Fibroblast of villous mesenchyme (primary cell): ENCODE measurements at regions not wholly inside any gene's neighbourhood (a gene's known extent, or its start where the extent isn't known, plus 50 kb on each side); places are given as distances from the start of the nearest gene placed in this dataset.

Source experiments
- DNase-seq: peaks from one replicate; pipeline ENCODE4 v3.0.0-alpha.2; 2010; ENCODE audit warnings: low read depth
- H3K4me3 ChIP-seq: 2 replicates; pipeline ENCODE4 v1.5.1; 2011; ENCODE audit warnings: low read depth, mild to moderate bottlenecking, low read length
- CTCF ChIP-seq: IDR thresholded peaks from 2 replicates; pipeline ENCODE4 v1.5.1; 2012; ENCODE audit warnings: low read depth, mild to moderate bottlenecking, low read length; ENCODE audit not compliant: insufficient read depth

GRCh38 chr3:21801631-21802030, 50.6 kb upstream of the ZNF385D start:
- TF ChIP-seq CTCF = no peak
- DNase-seq = no peak
- no peak overlapping the region for H3K4me3 ChIP-seq

GRCh38 chr3:21803604-21804003, 52.6 kb upstream of the ZNF385D start:
- no peak for DNase-seq
- TF ChIP-seq CTCF = no peak
- H3K4me3 ChIP-seq = no peak overlapping the region

GRCh38 chr3:21804330-21804729, 53.3 kb upstream of the ZNF385D start:
- no peak overlapping the region for H3K4me3 ChIP-seq
- no peak for TF ChIP-seq CTCF
- no peak for DNase-seq

- no peak overlapping the region for H3K4me3 ChIP-seq
- no peak for DNase-seq
- TF ChIP-seq CTCF = no peak
These were observed 55.7 kb upstream of the ZNF385D start for GRCh38 chr3:21806733-21807132.

- H3K4me3 ChIP-seq = no peak overlapping the region
- TF ChIP-seq CTCF = no peak
- no peak for DNase-seq
These were observed 74.7 kb upstream of the ZNF385D start for GRCh38 chr3:21825684-21826083.

- no peak for TF ChIP-seq CTCF
These were observed 75.4 kb upstream of the ZNF385D start for GRCh38 chr3:21826416-21826815.

GRCh38 chr3:21830541-21830940, 79.5 kb upstream of the ZNF385D start:
- DNase-seq = no peak
- TF ChIP-seq CTCF = no peak
- no peak overlapping the region for H3K4me3 ChIP-seq

More at GRCh38 chr3:21826416-21826815, 75.4 kb upstream of the ZNF385D start:
- no peak overlapping the region for H3K4me3 ChIP-seq
- no peak for DNase-seq
